ENCODE measurements at regions not wholly inside any gene's neighbourhood (a gene's known extent, or its start where the extent isn't known, plus 50 kb on each side); places are given as distances from the start of the nearest gene placed in this dataset.

GRCh38 chr12:127811988-127812387 lies 455.0 kb upstream of the TMEM132C start:
- peaks cover 0 to 4% (median 0%) of the 10 kb centered on the region in 4 donors for H3K9me3 ChIP-seq
- peaks cover 0 to 39% (median 32%) of the 10 kb centered on the region in 4 donors for H3K4me1 ChIP-seq
- H3K36me3 ChIP-seq = no peaks in the 10 kb centered on the region
- intact Hi-C loops (cut with DNase I) = no loop called here
- 8% methylated on average over 7 of the region's 7 CpGs for WGBS
- no peak overlapping the region for H3K4me3 ChIP-seq
- no peak for DNase-seq (ENCODE audit: extremely low spot score)
- H3K27me3 ChIP-seq = no peaks in the 10 kb centered on the region
- peak overlapping the region in 1 of 4 donors; percentile 52 for H3K27ac ChIP-seq (replicated peaks in 1 of 4)
- TF ChIP-seq POLR2AphosphoS5 (IDR thresholded peaks at IDR 0.05) = peak; percentile 61 to 73
- TF ChIP-seq CTCF (IDR thresholded peaks at IDR 0.05) = no peak

- no peak overlapping the region for H3K4me3 ChIP-seq
- TF ChIP-seq POLR2A (IDR thresholded peaks at IDR 0.05; ENCODE audit: low read depth) (no peak), POLR2AphosphoS5 (IDR thresholded peaks at IDR 0.05) (no peak)
- H3K27me3 ChIP-seq = no peaks in the 10 kb centered on the region
- H3K4me1 ChIP-seq = peaks cover 0 to 39% (median 32%) of the 10 kb centered on the region in 4 donors
- H3K9me3 ChIP-seq = peaks cover 0 to 4% (median 0%) of the 10 kb centered on the region in 4 donors
- DNase-seq (ENCODE audit: extremely low spot score) = no peak
- H3K36me3 ChIP-seq = no peaks in the 10 kb centered on the region
- intact Hi-C loops (cut with DNase I) = no loop called here
- H3K27ac ChIP-seq (replicated peaks in 1 of 4) = no peak overlapping the region
- WGBS = 97% methylated on average over 2 of the region's 2 CpGs
Measured at GRCh38 chr12:127813147-127813546, 453.8 kb upstream of the TMEM132C start.

GRCh38 chr12:127819056-127819455 lies 447.9 kb upstream of the TMEM132C start:
- Histone ChIP-seq H3K9me3 (peaks cover 0 to 4% (median 0%) of the 10 kb centered on the region in 4 donors), H3K4me3 (no peak overlapping the region), H3K27ac (replicated peaks in 1 of 4) (no peak overlapping the region), H3K36me3 (no peaks in the 10 kb centered on the region), H3K4me1 (peaks cover 0 to 16% (median 15%) of the 10 kb centered on the region in 4 donors), H3K27me3 (no peaks in the 10 kb centered on the region)
- DNase-seq (ENCODE audit: extremely low spot score) = no peak
- WGBS = 75% methylated on average over 4 of the region's 4 CpGs
- intact Hi-C loops (cut with DNase I) = no loop called here
- no peak for TF ChIP-seq EP300 (IDR thresholded peaks at IDR 0.05)
- TF ChIP-seq POLR2AphosphoS5 (IDR thresholded peaks at IDR 0.05) = no peak
- no peak for TF ChIP-seq CTCF (IDR thresholded peaks at IDR 0.05)
- no peak for TF ChIP-seq POLR2A (IDR thresholded peaks at IDR 0.05; ENCODE audit: low read depth)

- no peak for TF ChIP-seq EP300 (IDR thresholded peaks at IDR 0.05)
- DNase-seq (ENCODE audit: extremely low spot score) = peak; percentile 55
- Histone ChIP-seq H3K4me1 (peaks cover 0 to 16% (median 15%) of the 10 kb centered on the region in 4 donors), H3K27me3 (no peaks in the 10 kb centered on the region), H3K4me3 (no peak overlapping the region), H3K27ac (replicated peaks in 1 of 4) (no peak overlapping the region), H3K36me3 (no peaks in the 10 kb centered on the region), H3K9me3 (peaks cover 0 to 4% (median 0%) of the 10 kb centered on the region in 4 donors)
- 82% methylated on average over 4 of the region's 4 CpGs for WGBS
- intact Hi-C loops (cut with DNase I) = no loop called here
Measured at GRCh38 chr12:127820271-127820670, 446.7 kb upstream of the TMEM132C start.

GRCh38 chr12:127820846-127821245 lies 446.1 kb upstream of the TMEM132C start:
- no peak overlapping the region for H3K4me3 ChIP-seq
- peak; percentile 64 for DNase-seq (ENCODE audit: extremely low spot score)
- intact Hi-C loops (cut with DNase I) = no loop called here
- H3K27me3 ChIP-seq = no peaks in the 10 kb centered on the region
- no peaks in the 10 kb centered on the region for H3K36me3 ChIP-seq
- H3K9me3 ChIP-seq = peaks cover 0 to 1% (median 0%) of the 10 kb centered on the region in 4 donors
- no peak overlapping the region for H3K27ac ChIP-seq (replicated peaks in 1 of 4)
- peaks cover 0 to 16% (median 15%) of the 10 kb centered on the region in 4 donors for H3K4me1 ChIP-seq
- WGBS = 86% methylated on average over 7 of the region's 7 CpGs
- TF ChIP-seq POLR2A (IDR thresholded peaks at IDR 0.05; ENCODE audit: low read depth) (no peak), POLR2AphosphoS5 (IDR thresholded peaks at IDR 0.05) (no peak), EP300 (IDR thresholded peaks at IDR 0.05) (no peak), CTCF (IDR thresholded peaks at IDR 0.05) (no peak)

GRCh38 chr12:127822809-127823411 lies 444.1 kb upstream of the TMEM132C start:
- Histone ChIP-seq H3K4me1 (peaks cover 0 to 16% (median 15%) of the 10 kb centered on the region in 4 donors), H3K27me3 (no peaks in the 10 kb centered on the region), H3K36me3 (no peaks in the 10 kb centered on the region), H3K9me3 (no peaks in the 10 kb centered on the region), H3K4me3 (no peak overlapping the region), H3K27ac (replicated peaks in 1 of 4) (peak overlapping the region; percentile 43 to 72 (median 67))
- peak in 1 of 2 donors; percentile 81 for TF ChIP-seq POLR2AphosphoS5 (IDR thresholded peaks at IDR 0.05)
- TF ChIP-seq EP300 (IDR thresholded peaks at IDR 0.05) = no peak
- WGBS = 34% methylated on average over 6 of the region's 6 CpGs
- intact Hi-C loops (cut with DNase I) = no loop called here
- DNase-seq (ENCODE audit: extremely low spot score) = no peak
